Germinal center (tissue), 1 donor: ENCODE measurements at regions not wholly inside any gene's neighbourhood (a gene's known extent, or its start where the extent isn't known, plus 50 kb on each side); places are given as distances from the start of the nearest gene placed in this dataset.
"Not testable (repeated sequence)": the region's sequence is repeated elsewhere in the genome, so short reads cannot be mapped to it uniquely, and the experiment has no call there.

Experiments
- DNase-seq: peaks from one replicate; pipeline ENCODE4 v3.0.0; 2012; ENCODE audit warnings: mixed read lengths, low spot score

DNA sequence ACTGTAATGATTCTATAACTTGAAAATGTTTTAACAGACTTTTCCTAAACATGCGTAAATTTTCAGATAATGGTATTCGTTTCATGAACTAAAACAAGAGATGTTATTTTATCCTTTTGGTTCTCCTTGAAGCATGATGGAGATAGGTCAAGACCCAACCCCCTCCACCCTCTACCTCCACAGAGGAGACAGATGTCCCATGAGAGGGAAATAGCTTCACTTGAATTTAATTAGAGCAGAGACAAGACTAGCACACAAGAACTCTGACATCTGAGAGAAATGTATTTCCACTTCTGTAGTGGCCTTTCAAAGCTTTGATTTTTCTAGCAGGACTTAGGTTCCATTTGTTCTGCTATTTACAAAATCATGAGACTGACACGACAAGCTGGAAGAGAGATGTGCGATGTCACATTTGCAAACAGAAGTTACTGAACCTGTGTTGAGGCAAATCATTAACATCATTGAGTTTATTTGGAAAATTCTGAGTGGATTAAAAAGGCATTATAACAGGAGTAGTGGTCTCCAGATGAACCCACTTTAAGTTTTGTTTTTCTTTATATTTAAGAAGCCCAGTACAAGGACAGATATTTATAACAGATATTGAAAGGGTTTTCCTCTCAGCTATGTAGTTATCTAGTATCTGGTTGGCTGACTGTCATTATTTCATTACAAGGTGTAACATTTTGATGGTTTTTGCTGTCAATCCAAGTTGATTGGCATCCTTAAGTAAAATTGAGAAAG, 276.2 kb downstream of the ASXL3 start:
- no peak for DNase-seq

DNA sequence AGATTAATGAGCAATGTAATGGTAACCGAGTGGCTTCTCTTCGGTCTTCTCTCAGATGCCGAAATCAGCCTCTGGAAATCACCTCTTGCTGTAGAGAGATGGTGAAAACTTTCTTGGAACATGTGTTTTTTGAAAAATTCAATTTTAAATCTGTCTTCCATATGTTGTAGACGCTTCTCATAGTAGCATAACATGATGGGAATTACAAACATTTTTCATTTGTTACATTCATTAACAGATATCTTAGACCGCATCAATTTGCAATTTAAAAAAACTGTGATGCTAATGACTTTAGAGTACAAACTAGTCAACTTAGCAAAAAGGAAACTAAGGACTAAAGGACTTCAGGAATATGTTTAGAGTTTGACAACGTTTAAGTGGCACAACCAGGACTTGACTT, 275.2 kb downstream of the ASXL3 start:
- DNase-seq: no peak

DNA sequence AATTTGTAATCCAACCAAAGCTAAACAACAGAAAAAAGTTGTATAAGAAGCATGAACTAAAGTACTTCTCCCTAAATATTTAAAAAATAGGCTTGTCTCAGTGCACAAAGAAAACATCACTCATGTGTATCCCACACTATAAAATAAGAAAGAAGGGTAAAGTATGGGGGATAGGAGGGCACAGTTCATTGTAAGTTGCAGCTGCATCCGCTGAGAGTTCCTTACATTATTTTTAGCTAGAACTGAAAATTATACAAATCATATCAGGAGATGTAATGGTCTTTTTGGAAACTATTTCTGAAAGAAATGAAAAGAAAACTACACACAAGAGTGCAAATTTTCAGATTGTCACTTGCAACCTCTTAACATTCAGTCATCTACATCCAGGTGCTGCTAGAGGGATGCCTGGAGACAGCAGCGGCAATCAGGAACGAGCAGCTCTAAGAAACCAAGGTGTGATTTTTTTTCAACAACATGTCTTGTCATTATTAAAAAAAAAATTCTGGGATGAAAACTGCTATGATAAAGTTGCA, 273.6 kb downstream of the ASXL3 start:
- DNase-seq: no peak

DNA sequence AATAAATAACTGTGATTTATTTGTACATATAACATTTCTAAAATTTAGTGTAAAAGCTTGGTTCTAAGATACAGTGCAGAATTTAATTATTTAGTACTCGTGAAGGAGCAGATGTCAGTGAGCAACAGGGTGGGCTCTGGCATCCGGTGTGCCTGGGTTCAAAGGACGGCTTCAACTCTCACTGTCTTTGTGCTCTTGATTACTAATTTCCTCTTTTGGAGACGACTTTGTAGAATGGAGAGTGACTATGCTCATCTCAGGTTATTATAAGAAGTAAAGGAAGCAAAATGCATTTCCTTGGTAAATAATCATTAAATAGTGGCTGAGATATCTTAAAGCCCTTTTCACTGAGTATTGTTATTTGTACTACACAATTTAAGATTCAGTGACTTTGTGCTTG, 271.7 kb downstream of the ASXL3 start:
- no peak for DNase-seq

DNA sequence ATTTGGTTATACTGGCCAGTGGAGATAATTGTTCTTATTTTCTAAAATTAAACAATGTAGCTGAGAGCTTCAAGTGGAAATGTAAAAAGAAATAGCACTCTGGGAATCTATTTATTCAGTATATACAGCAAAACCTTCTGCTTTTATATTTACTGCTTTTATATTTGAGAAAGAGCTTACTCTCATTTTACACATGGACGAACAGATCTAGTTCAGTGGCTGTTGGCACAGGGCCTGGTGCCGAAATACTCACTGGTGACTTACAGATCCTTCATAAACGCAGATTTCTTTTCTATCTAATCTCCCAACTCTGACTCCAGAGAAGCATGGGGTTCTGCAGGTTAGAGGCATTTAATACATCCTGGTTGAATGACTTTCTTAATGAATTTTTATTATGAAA, 266.2 kb downstream of the ASXL3 start:
- DNase-seq: no peak

DNA sequence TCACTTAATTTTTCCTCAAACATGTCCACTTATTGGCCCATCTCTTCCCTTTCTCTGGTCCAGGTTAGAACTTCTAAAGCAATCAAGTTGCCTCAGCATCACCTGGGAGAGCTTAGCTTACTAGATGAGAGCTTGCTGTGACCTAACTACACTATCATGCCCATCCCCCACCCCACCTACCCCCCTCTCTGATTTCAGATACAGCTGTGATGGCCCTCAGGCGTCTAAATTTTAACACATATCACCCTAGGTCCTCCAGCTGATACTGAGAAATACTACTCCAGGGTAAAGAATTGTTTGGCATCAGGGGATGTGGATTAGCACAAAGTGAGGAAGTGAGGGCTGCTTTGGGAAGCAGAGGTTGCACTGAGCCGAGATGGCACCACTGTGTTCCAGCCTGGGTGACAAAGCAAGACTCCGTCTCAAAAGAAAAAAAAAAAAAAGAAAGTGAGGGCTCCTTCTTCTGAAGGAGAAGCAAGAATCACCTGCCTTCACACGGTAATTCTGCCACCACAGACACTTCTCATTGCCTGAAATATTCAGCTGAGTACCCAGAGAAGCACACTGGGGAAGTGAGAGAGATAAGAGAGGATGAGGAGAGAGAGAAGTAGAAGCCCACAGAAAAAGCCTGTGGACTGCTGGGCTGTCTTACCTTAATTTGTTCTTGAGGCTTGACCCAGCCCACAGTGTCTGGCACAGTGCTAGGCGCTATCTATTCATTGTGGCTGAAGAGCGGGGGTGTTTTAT, 263.4 kb downstream of the ASXL3 start:
- no peak for DNase-seq

DNA sequence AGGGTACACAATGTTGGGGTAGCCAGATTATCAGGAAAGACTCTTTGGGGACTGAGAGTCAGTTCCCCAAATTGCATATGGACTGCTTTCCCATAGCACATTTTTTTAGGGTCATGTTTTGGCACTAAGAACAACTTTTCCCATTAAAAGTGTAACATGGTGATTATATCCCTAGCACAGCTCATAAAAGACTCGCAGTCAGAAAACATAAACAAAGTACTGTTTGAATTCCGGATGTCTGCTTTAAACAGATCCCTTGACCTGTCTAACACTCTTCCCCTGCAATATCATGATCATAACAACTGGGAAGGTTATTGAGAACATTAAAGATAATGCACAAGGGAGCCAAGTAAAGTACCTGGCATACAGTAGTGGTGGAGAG, 262.2 kb downstream of the ASXL3 start:
- no peak for DNase-seq

DNA sequence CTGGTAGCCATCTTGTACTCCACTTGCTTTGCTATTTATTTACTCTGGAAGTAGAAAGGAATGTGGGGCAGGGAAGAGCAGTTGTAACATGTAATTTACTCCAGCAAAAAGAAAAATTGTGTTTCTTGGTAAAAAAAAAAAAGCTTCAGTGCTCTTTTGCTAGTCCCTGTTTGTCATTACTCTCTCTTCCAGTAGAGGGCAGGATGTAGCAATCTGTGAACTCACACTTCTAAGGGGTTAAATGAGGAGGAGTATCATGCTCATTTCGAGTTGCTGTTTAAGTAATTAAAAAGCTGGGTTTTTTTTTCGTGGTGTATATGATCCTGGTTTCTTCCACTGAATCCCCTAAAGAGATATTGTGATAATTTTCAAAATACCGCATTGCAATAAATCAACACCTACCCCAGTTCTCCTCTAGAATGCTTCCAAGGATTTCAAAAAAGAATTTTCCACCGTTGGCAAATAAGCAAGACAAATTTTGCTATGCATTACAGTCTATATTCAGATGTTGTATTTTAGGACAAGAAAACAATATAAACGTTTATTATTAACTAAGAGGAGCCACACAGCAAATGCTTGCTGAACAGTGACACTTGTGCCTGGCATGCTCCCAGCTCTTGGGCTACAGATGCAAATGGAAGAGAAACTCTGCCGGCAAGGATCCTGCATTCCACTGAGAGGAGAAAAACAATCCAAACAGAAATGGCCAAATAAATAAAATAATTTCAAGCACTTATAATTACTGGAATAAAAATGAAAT, 261.6 kb downstream of the ASXL3 start:
- DNase-seq: peak; percentile 14

DNA sequence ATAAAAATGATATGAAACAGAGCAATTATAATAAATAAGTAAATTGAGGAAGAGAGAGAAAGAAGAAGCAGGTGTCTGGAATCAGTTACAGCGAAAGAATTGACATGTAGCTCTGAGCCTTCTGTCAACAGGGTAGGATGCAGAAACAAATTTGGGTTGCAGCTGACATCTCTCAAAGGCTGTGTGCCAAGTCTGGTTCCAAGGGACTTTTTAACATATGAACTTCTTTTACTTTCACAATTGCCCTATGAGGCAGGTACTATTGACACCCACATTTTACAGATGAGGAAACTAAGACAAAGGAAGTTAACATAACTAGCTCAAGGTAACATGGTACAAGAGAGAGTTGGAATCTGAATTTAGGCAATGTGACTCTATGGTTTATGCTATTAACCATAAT, 260.0 kb downstream of the ASXL3 start:
- DNase-seq: no peak

DNA sequence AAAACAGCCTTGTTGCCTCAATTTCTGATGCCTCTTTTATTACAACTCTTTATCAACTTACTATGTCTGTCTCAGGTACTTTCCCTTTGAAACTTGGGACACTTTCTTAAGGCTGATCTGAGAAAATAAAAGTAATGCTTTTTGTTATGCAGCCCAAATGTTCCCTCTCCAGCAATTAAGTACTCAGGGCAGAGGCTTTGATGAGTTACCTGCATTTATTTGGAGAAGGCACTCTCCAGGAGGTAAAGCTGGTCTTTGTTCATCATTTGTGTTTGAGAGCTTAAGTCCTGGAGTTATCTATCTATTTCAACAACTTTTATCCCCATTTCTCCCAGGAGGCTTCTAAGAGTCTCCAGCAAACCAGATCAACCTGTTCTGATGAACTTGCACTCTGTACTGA, 259.2 kb downstream of the ASXL3 start:
- DNase-seq: no peak

DNA sequence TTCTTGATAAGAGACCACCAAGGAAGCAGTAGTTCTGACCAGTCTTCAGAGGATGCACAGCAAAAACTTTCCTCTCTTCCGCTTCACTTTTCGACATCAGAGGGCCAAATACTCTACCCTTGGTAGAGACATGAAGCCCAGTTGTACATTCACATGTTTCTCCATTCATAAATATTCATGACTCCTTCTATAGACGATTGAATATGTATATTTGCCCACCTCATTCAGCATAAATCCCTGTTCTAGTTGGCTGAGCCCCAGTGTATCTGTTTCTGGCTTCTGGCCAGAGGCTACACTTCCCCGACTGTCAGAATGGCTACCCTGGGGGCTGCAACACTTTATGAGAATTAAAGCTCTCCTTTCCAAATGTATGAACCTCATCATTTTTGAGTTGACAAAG, 258.5 kb downstream of the ASXL3 start:
- no peak for DNase-seq

DNA sequence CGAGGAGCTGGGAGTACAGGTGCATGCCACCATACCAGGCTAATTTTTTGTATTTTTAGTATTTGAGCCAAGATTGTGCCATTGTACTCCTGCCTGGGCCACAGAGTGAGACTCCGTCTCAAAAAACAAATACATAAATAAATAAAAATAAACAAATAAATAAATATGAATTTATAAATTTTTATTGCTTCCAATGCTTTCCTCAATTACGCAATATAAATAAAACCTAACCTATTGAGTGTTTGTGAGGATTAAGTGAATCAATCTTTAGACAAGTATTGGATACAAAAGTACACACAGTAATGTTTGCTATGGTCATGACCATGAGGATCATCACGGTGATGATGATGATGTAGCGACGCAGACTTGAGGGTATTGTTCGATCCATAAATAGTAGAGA, 257.4 kb downstream of the ASXL3 start:
- DNase-seq: no peak

DNA sequence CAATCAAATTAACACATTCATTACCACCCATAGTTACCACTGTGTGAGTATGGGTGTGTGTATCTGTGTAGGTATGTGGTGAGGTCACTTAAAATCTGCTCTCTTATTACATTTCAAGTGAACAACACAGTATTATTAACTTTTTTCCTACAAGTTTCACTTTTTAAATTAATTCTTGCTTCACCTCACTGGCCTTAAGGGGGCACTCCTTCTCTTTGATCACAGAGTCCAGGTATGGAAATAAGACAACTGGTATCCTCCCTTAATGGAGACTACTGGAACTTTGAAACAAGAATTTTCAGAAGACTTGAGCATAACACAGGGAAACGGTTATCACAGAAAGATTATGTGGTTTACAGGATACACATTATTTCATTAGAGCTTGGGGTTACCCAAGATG, 255.8 kb downstream of the ASXL3 start:
- no peak for DNase-seq

DNA sequence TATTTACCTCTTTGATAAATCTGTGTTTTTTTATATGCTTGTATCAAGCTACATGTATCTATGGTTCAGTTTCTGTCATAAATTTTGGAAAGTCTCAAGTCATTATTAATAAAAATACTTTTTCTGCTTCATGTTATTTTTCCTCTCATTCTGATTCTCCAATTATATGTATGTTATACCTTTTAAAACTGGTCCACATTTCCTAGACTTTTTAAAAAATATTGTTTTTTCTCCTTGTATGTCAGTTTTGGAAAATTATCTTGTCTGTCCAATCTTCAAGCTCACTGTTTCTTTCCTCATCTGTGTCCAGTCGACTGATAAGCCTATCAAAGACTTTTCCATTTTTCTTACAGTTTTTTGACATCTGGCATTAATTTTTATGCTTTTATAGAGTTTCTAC, 253.4 kb downstream of the ASXL3 start:
- no peak for DNase-seq

DNA sequence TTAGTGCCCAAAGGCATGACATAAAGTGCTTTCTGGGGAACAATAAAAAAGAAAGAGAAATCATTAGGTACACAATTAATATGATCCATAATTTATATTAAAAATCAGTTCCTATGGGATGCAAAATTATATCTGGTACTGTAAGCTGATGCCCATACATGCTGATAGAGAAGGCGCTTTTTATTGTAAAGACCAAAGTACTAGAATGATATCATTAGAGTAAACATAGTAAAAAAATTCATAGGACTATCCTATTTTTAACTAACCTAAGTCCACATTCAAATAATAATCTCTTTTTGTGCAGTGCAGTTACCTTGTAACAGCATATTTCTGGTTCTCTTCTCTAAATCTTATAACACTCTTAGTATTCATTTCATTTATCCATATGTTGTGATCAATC, 252.2 kb downstream of the ASXL3 start:
- no peak for DNase-seq

DNA sequence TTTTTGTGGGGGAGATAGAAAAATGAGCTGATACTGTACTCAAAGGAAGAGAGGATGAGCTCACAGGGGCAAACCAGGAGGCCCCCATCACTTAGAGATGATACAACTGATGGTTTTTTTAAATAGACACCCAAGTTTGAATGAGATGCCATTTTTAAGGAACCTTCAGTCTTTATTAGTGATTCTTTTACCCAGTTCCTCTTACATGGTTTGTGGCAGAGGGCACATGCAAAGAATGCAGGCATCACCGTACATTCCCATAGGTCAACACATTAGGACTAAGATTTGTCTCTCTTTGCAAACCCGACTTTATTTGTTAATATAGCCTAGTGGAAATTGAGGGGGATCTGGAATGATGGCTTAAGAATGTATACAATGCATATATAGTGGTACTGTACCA, 250.9 kb downstream of the ASXL3 start:
- no peak for DNase-seq

DNA sequence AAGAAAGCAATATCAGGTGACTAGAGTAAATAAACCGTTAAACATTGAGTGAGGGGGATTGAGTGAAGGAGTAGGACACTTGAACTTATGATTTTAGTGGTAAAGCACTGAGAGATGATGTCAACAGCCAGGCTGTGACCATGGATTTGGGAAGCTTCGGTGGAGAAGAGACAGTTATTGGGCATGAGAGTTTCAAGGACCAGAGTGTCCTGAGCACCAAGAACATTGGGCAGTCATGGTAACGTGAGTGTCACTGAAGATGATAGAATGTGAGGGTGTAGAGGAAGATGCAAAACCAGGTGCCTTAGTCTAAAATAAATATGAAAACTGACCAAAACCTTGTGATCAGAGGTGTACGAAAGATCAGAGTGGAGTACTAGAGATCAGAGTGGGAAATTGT, 248.1 kb downstream of the ASXL3 start:
- DNase-seq: no peak

DNA sequence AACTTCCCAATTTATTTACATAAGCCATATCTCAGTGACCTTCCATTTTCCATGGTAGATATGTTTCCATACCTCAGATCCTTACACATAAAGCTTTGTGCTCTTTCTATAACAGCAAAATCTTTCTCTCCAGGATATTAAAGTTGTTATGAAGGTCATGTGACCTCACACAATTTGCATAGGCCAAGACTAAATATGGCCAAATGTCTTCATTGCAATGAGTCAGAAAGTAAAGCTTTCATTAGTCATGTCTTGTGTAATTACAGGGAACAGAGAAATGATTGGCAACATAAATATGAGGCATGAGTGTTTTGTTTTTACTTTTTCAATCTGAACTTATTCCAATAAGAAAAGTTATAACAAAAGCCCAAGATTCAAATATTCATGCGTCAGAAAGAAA, 243.5 kb downstream of the ASXL3 start:
- DNase-seq: no peak

DNA sequence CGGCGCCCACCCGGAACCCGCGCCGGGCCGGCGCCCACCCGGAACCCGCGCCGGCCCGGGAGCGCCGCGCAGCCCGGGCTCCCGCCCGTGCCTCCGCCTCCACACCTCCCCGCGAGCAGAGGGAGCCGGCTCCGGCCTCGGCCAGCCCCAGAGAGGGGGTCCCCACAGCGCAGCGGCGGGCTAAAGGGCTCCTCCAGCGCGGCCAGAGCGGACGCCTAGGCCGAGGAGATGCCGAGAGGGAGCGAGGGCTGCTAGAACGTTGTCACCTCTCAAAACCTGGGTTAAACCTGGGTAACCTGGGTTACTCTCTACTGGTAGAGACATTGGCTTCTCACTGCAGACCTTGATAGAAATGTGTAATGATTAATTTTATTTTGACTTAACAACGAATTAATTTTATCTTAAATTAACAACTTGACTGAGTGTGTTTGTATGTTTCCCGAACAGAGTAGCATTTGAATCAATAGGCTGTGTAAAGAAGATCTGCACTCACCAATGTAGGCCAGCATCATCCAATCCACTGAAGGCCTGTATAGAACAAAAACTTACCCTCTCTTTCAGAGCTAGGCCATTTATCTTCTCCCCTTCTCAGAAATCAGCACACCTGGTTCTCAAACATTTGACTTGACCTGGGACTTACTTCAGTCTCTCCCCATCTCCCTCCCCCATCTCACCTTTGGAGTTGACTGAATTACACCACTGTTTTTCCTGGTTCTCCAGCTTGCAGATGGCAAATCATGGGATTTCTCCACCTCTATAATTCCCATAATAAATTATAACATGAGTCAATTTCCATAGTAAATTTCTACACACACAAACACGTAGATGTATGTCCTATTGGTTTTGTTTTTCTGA, 242.7 kb downstream of the ASXL3 start:
- no peak for DNase-seq

DNA sequence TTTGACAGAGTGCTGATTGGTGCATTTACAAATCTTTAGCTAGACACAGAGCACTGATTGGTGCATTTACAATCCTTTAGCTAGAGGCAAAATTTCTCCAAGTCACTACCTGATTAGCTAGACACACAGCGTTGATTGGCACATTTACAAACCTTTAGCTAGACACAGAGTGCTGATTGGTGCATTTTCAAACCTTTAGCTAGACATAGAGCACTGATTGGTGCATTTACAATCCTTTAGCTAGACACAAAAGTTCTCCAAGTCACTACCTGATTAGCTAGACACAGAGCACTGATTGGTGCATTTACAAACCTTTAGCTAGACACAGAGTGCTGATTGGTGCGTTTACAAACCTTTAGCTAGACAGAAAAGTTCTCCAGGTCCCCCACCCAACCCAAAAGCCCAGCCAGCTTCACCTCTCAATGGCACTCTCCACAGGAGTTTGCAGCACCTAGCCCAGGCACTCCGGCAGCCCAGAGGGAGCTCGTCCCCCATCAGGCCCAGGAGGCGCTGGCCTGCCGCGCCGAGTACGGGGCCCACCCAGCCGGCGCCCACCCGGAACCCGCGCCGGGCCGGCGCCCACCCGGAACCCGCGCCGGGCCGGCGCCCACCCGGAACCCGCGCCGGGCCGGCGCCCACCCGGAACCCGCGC, 241.8 kb downstream of the ASXL3 start:
- DNase-seq: not testable (repeated sequence)

DNA sequence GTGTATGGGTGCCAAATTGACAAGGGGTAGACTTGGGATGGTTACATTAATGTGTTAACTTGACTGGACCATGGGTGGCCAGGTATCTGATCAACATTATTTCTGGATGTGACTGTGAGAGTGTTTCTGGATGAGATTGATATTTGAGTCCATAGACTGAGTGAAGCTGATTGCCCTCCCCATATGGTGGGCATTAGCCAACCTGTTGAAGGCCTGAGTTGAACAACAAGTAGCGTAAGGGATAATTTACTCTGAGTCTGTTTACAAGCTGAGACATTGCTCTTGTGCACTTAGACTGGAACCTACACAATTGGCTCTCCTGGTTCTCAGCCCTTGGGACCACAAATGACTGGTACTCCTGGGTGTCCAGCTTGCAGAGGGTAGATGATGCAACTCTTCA, 240.1 kb downstream of the ASXL3 start:
- DNase-seq: no peak
